Activated CD4-positive, alpha-beta T cell treated with anti-CD3 and anti-CD28 coated beads for 36 hours (primary cell): ENCODE measurements at regions not wholly inside any gene's neighbourhood (a gene's known extent, or its start where the extent isn't known, plus 50 kb on each side); places are given as distances from the start of the nearest gene placed in this dataset.

Experiments used
- ATAC-seq: fragments of 200-7000 bp; cut with Tn5 transposase; one replicate; pipeline ENCODE4 v1.10.0; 2021; ENCODE audit warnings: mild to moderate bottlenecking, moderate library complexity
- CTCF ChIA-PET: fragments of 350-600 bp; sonication (Branson Sonifier 250); formaldehyde crosslinking; loops from one replicate; lab custom pipeline; 2021; ENCODE audit warnings: antibody characterized with exemption; lab: Charles Lee
- POLR2A ChIA-PET: fragments of 350-600 bp; sonication (Branson Sonifier 250); formaldehyde crosslinking; loops from one replicate; lab custom pipeline; 2021; ENCODE audit warnings: antibody characterized with exemption, inconsistent platforms; lab: Charles Lee
- DNase-seq: peaks from one replicate; pipeline ENCODE4 v3.0.0-alpha.2; 2020
- H3K27ac Mint-ChIP-seq: one replicate; pipeline ENCODE4 v1.8.0; 2021; ENCODE audit warnings: mixed read lengths
- H3K27me3 Mint-ChIP-seq: one replicate; pipeline ENCODE4 v1.8.0; 2021; ENCODE audit warnings: mixed read lengths
- H3K36me3 Mint-ChIP-seq: one replicate; pipeline ENCODE4 v1.8.0; 2021; ENCODE audit warnings: low read depth, mixed read lengths
- H3K4me1 Mint-ChIP-seq: one replicate; pipeline ENCODE4 v1.8.0; 2021; ENCODE audit warnings: mixed read lengths
- H3K4me3 Mint-ChIP-seq: one replicate; pipeline ENCODE4 v1.8.0; 2021; ENCODE audit warnings: mild to moderate bottlenecking, moderate library complexity, mixed read lengths
- H3K9me3 Mint-ChIP-seq: one replicate; pipeline ENCODE4 v1.8.0; 2021; ENCODE audit warnings: low read depth, mixed read lengths
- intact Hi-C, 2 experiments: fragments of 100-400 bp; cut with DNase I in 1 of 2; cut with micrococcal nuclease in 1 of 2; formaldehyde crosslinking; loops; one replicate each; pipeline versions ENCODE4 v1.14.2 to v1.15.1; 2022 to 2024; cut with DNase I, micrococcal nuclease

DNA sequence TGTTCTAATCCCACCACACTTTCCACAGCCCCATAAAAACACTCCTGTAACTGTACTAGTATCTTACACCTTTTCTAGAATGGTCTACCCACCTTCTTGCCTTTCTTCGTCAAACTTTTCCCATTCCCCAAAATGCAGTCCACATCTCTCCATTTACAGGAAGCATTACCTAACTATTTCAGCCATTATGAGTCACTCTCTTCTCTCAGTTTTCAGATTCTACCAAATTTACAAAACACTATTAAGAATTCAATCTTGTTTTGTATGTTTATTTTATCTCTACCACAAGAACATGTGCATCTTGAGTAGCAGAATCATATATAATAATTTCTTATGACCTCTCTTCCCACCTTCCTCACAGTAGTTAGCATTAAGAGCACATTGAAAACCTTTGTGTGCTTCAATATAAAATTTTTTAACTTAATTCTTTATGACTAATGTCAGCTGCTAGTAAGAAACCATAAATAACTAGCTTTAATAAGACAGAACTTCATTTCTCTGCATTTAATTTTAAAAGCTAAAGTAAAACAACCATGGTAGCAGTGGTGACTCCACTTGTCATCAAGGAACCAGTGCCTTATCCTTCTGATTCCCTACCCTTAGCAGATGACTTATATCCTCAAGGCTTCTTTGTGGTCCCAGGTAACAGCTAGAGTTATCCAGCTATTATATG, 56.6 kb upstream of the MAP2 start:
- no peaks in the 10 kb centered on the region for H3K36me3 Mint-ChIP-seq
- no peaks in the 10 kb centered on the region for H3K4me1 Mint-ChIP-seq
- POLR2A ChIA-PET: no interaction called here
- H3K27ac Mint-ChIP-seq: no peak overlapping the region
- ATAC-seq (no peak), DNase-seq (no peak)
- H3K4me3 Mint-ChIP-seq: no peak overlapping the region
- intact Hi-C loops: no loop called here
- CTCF ChIA-PET: interaction anchor here (0.7 kb wide), 1 partner anchor 938 kb away, joined by 3 read pairs; no protein-coding TSS in a partner anchor
- peaks cover 6% of the 10 kb centered on the region for H3K9me3 Mint-ChIP-seq
- peaks cover 2% of the 10 kb centered on the region for H3K27me3 Mint-ChIP-seq

DNA sequence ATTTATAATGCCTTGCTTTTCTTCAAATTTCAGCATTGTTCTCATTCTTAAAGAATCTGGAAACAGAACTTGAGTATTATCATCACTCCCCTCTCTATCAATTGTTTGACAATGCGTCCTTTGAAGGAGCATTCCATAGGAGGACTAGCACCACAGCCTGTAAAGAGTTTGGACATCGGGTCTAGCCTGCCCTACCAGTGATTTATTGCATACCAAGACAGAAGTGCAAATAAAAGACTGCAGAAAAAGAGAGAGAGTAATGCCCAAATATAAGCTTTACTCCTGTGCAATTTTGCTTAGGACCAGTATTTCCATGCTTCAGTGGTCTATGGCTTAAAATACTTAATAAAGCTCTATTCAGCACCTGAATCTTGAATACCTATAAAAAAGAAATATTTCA, 55.4 kb upstream of the MAP2 start:
- peaks cover 2% of the 10 kb centered on the region for H3K27me3 Mint-ChIP-seq
- DNase-seq: no peak
- POLR2A ChIA-PET: no interaction called here
- no peak overlapping the region for H3K4me3 Mint-ChIP-seq
- intact Hi-C loops: no loop called here
- peaks cover 12% of the 10 kb centered on the region for H3K9me3 Mint-ChIP-seq
- no peak overlapping the region for H3K27ac Mint-ChIP-seq
- CTCF ChIA-PET: interaction anchor here (0.7 to 1.8 kb wide), 2 partner anchors 8 to 12 kb away, joined by 3 to 4 read pairs; no protein-coding TSS in a partner anchor
- H3K36me3 Mint-ChIP-seq: no peaks in the 10 kb centered on the region
- no peak for ATAC-seq
- H3K4me1 Mint-ChIP-seq: no peaks in the 10 kb centered on the region

DNA sequence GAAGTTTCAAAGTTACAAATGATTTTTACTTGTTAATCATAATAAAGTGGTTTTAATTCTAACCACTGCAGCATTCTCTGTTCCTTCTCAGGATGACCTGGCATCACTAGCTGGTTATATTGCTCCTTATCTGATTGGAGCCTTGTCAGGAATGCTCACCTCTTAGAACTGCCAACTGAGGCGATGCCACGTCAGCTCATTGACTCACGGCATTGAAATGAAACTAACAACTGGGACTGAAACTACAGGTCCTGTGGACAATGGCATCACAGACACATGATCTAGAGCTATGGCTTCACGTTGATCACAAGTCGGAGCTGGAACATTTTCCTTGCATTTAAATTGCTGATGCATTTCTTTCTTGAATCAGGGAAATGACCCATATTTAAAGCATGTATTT, 54.9 kb upstream of the MAP2 start:
- Mint-ChIP-seq H3K4me3 (no peak overlapping the region), H3K27me3 (peaks cover 2% of the 10 kb centered on the region), H3K36me3 (no peaks in the 10 kb centered on the region), H3K27ac (no peak overlapping the region), H3K4me1 (no peaks in the 10 kb centered on the region), H3K9me3 (peaks cover 12% of the 10 kb centered on the region)
- ATAC-seq: peak; percentile 53
- CTCF ChIA-PET: interaction anchor here (0.7 to 1.8 kb wide), 2 partner anchors 8 to 11 kb away, joined by 3 to 4 read pairs; no protein-coding TSS in a partner anchor
- DNase-seq: peak; percentile 17
- intact Hi-C loops: no loop called here
- POLR2A ChIA-PET: no interaction called here

DNA sequence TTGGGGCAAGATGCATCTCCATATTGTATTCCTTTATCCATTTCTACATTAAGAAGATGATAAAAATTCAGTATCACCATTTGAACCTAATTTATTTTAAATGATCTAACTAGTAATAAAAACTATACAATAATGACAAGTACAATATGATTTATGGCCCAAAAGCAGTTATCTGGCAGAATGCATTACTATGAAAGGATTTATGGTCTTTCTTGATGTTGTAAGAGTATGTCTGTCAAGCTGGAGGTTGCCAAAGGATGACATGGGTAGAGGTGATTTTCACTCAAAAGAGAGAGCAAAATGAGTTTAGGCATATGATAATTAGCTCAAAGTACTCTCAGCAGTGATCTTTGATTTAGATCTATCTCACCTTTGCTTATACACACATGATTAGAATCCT, 54.2 kb upstream of the MAP2 start:
- ChIA-PET POLR2A (no interaction called here), CTCF (interaction anchor here (0.5 to 1.8 kb wide), 2 partner anchors 9 to 1183 kb away, joined by 3 to 4 read pairs; no protein-coding TSS in a partner anchor)
- H3K27me3 Mint-ChIP-seq: peaks cover 2% of the 10 kb centered on the region
- no peak overlapping the region for H3K4me3 Mint-ChIP-seq
- H3K4me1 Mint-ChIP-seq: no peaks in the 10 kb centered on the region
- ATAC-seq: no peak
- peaks cover 13% of the 10 kb centered on the region for H3K9me3 Mint-ChIP-seq
- intact Hi-C loops: no loop called here
- no peak for DNase-seq
- no peak overlapping the region for H3K27ac Mint-ChIP-seq
- H3K36me3 Mint-ChIP-seq: no peaks in the 10 kb centered on the region

DNA sequence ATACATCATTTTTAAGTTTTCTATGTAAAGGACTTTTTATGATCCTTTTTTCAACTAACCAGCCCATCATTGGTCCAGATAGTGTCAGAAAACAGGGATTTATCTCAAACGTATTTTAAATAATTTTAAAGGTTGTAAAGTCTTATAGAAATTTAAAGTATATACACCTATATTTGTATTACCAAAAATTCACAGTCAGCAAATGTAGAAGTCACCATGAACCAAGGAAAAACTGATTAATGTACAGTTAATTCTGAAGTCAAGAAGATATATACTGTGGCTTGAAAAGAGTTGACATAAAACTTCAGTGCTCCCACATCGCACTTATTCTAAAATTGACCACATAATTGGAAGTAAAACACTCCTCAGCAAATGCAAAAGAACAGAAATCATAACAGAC, 52.4 kb upstream of the MAP2 start:
- H3K27ac Mint-ChIP-seq: no peak overlapping the region
- intact Hi-C loops: no loop called here
- H3K4me3 Mint-ChIP-seq: no peak overlapping the region

More for the DNA sequence above, 52.4 kb upstream of the MAP2 start:
- no peak for ATAC-seq
- H3K36me3 Mint-ChIP-seq: no peaks in the 10 kb centered on the region
- H3K4me1 Mint-ChIP-seq: no peaks in the 10 kb centered on the region
- peaks cover 26% of the 10 kb centered on the region for H3K9me3 Mint-ChIP-seq
- H3K27me3 Mint-ChIP-seq: peaks cover 2% of the 10 kb centered on the region
- CTCF ChIA-PET: no interaction called here
- no peak for DNase-seq
- POLR2A ChIA-PET: no interaction called here
